ENCODE measurements at regions not wholly inside any gene's neighbourhood (a gene's known extent, or its start where the extent isn't known, plus 50 kb on each side); places are given as distances from the start of the nearest gene placed in this dataset.

DNA sequence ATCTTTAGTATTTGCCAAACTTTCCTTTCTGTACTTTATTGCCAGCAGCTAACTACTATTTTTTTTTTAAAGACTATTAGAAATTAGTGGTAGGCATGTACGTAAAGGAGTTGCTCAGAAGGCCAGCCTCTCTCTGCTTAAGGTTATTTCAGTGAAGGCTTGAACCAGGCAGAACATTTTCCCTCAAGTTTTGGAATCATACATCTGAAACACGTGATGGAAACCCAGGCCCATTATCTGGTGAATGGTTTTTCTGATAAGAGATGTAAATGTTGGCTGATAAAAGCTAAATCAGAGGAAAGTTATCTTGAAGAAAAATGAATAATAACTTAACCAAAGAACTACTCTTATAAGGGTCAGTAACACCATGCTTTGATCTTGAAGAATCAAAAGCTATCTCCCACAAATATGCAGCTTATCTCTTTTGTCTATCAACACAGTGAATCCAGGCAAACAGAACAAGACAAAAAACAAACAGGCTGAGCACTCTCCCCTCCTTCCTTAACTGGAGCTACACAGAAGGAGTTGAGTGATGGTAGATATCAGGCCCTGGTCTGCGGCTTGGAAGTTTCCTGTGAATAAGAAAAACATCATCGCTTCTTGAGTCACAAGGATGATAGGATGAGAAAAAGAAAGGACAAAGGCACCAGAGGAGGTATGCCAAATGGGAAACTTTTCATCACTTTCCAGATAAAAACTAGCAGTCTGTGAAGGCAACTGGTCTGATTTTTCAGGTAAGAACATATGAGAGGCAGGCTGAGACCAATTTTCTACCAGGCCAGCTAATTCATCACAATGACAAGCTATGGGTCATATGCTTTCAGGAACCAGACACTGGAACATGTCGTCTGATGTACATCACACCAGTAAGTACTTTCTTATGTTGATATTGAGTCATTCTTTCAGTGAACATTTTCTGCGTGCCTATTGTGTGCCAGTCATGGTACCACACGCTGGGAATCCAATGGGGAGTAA is 88.4 kb upstream of the STK17B start:
- TF ChIP-seq, protein P1, sequence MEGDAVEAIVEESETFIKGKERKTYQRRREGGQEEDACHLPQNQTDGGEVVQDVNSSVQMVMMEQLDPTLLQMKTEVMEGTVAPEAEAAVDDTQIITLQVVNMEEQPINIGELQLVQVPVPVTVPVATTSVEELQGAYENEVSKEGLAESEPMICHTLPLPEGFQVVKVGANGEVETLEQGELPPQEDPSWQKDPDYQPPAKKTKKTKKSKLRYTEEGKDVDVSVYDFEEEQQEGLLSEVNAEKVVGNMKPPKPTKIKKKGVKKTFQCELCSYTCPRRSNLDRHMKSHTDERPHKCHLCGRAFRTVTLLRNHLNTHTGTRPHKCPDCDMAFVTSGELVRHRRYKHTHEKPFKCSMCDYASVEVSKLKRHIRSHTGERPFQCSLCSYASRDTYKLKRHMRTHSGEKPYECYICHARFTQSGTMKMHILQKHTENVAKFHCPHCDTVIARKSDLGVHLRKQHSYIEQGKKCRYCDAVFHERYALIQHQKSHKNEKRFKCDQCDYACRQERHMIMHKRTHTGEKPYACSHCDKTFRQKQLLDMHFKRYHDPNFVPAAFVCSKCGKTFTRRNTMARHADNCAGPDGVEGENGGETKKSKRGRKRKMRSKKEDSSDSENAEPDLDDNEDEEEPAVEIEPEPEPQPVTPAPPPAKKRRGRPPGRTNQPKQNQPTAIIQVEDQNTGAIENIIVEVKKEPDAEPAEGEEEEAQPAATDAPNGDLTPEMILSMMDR (IDR thresholded peaks at IDR 0.05), result no peak
- TF ChIP-seq POLR2A (IDR thresholded peaks at IDR 0.05), result no peak
